NCI-H2081 treated with DMSO at 0.1 percent for 48 hours (cell line): ENCODE measurements at regions not wholly inside any gene's neighbourhood (a gene's known extent, or its start where the extent isn't known, plus 50 kb on each side); places are given as distances from the start of the nearest gene placed in this dataset.
"Not testable (repeated sequence)": the region's sequence is repeated elsewhere in the genome, so short reads cannot be mapped to it uniquely, and the experiment has no call there.

Experiments
- DNase-seq: peaks from one replicate; lab custom pipeline; 2025; lab: John Stamatoyannopoulos, UW

GRCh38 chr2:123359636-123360035 is 665.5 kb upstream of the CNTNAP5 start:
- no peak for DNase-seq

DNA sequence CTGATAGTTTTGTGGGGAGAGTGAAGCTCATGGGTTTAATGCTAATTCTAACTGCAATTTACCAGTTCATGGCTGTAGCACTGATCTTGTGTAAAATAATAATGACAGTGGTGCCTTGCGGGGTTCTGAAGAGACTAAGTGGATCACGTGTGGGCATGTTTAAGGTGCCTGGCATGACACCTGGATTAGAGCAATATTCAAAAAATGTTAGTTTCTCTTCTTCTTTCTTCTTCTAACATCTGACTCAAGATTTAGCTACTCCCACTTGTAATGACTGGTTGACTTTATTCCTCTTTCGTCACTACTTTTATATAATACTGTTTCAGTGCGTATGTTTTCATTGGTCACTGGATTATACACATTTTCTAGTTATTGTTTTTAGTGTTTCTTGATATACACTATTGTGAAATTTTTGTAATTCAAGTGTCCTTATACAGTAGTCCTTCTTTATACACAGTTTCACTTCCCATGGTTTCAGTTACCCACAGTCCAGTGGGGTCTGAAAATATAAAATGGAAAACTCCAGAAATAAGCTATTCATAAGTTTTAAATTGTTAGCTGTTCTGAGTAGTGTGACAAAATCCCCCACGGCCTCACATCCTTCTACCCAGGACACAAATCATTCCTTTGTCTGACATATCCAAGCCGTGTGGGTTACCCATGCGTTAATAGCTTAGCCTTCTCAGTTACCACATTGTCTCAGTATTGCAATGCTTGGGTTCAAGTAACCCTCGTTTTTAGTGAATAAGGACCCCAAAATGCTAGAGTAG is 662.2 kb upstream of the CNTNAP5 start:
- no peak for DNase-seq

DNA sequence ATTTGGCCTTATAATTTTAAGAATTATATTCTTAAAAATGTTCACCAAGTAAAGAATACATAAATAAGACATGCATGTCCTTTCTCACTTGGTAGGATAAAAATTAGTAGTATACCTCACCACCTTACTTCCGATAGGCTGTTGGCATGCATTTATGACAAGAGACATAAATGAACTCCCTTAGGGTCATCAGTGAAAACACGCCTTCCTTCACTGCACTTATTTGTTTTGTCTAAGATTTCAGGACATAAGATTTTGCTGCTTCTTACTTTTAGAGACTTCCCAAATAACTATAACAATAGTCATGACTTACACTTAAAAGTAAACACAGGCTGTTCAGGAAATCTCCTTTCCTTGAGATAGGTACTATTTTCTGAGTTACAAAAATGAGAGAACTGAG is 661.3 kb upstream of the CNTNAP5 start:
- no peak for DNase-seq

- no peak for DNase-seq
Measured at GRCh38 chr2:123364243-123364896, 660.7 kb upstream of the CNTNAP5 start.

DNA sequence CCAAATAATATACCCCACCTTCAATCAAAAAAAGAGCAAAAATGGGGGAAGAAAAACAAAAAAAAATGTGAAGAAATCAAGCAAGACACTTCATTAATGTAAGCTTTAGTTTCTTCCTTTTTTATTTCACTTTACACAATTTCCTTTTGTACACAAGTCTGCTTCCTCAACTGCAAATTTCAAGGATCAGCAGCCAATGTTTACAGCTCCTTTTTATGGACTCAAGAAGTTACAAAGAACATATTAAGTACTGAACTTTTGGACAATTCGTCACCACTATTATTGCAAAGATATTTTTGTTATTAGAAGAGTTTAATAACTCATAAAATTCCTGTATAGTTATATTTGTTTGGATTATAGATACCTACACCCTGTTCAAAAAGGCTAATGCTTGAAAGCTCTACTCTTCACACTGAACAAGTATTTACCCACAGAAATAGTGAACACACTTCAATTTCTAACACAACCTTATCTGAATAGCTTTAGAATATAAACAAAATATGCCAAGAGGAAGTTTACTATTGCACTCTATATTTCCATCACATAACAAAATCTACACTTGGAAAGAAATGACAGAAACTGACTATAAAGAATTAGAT is 658.7 kb upstream of the CNTNAP5 start:
- DNase-seq, result no peak

DNA sequence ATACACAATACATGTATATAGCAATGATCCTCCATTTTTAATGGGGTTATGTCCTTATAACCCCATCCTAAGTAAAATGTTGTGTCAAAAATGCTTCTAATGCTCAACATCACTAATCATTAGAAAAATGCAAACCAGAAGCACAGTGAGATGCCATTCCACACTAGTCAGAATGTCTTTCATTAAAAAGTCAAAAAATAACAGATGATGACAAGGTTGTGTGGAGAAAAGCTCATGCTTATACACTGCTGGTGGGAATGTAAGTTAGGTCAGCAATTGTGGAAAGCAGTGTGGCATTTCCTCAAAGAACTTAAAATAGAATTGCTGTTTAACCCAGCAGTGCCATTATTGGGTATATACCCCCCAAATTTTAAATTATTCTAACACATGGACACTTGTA is 654.9 kb upstream of the CNTNAP5 start:
- DNase-seq, result no peak

DNA sequence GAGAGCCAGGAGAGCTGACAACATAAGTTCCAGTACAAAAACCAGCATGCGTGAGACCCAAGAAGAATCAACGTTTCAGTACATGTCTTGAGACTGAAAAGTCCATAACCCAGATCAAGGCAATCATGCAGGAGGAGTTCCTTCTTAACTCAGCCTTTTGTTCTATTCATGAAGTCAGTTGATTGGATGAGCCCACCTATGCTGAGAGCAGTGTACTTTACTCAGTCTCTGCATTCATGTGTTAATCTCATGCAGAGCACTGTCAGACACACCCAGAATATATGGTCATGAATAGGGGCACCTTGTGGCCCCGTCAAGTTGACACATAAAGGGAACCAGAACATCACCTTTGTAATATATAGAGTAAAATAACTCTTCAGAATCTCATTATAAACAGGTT is 653.6 kb upstream of the CNTNAP5 start:
- DNase-seq, result no peak

DNA sequence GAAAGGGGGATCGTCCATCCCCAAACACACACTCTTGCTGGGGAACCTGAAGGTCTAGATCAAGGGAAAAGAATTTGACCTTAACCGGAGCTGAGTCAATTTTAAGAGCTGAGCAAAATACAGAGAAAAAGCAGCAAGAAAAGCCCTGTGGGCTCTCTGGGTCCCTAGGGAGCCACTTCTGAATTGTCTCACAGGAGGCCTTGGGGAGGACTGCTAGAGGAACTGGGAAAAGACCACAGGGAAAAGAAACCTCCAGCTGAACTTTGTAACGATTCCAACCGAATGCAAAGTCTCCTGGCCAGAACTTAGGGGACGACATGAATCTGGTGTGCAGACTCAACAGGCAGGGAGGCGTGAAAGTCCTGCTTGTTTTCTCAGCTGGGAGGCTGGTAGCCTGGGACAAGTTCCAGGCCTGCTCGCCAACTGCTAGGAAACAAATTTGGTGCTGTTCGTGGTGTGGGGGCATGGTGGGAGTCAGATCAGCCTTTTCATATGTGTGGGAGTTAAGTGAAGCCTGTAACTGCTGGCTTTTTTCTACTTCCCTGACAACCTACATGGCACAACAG is 644.6 kb upstream of the CNTNAP5 start:
- DNase-seq, result no peak

GRCh38 chr2:123415678-123416077 is 609.4 kb upstream of the CNTNAP5 start:
- DNase-seq, result no peak

GRCh38 chr2:123419976-123420375 is 605.1 kb upstream of the CNTNAP5 start:
- DNase-seq, result no peak

- no peak for DNase-seq
Measured at GRCh38 chr2:123434546-123435395, 590.3 kb upstream of the CNTNAP5 start.

- no peak for DNase-seq
Measured at GRCh38 chr2:123438251-123438650, 586.8 kb upstream of the CNTNAP5 start.

DNA sequence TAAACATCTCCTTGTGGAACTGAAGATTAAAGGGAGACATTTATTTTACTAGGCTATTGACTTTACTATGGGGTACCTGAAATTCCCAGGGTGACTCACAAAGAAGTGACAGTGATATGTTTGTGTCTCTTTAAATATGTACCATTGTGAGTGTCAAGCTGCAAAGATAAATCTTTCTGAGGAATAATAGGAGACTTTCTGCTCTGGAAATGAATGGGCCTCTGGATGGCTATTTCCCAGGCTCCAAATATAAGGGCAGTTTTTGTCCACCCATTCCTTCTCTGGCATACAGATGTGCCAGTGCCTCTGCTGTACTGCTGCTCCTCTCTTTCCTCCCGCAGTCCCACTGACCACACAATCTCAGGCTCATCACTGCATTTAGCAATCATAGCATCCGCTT is 586.4 kb upstream of the CNTNAP5 start:
- no peak for DNase-seq

- DNase-seq, result no peak
Measured at GRCh38 chr2:123448801-123449200, 576.3 kb upstream of the CNTNAP5 start.

DNA sequence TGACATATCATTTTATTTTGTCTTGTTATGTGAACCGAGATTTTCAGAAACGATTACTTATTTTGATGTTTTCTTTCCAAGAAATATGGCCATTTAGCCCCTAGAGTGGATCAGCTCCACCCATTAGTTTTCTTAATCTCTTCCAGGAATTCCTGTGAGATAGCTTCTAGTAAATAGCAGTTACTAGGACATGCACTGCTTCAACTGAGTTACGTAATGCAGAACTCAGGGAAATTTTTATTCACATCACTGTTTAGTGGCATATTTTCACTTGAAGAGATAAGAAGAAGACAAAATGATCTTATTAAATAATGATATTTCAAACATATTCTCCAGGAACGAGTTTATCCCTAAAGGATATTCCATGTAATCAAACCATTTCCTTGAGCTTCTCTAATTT is 573.5 kb upstream of the CNTNAP5 start:
- DNase-seq, result no peak

- no peak for DNase-seq
Measured at GRCh38 chr2:123453046-123453700, 571.9 kb upstream of the CNTNAP5 start.

DNA sequence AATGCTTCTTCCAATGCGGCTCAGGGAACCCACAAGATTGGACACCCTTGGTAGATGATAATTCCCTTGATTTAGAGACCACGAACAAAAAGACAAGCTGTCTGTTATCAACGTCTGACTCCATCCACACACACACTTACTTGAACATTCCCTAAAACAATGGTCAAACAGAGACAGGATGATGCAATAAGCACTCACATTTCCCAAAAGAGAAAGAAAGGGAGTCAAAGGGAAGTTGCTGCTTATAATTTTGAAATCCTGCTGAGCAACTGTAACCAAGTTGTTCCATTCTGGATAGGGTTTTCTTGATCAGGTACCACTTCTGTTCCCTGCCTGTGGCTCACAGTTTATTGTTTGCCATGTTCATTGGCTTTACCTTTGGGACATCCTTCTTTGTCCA is 571.3 kb upstream of the CNTNAP5 start:
- no peak for DNase-seq

DNA sequence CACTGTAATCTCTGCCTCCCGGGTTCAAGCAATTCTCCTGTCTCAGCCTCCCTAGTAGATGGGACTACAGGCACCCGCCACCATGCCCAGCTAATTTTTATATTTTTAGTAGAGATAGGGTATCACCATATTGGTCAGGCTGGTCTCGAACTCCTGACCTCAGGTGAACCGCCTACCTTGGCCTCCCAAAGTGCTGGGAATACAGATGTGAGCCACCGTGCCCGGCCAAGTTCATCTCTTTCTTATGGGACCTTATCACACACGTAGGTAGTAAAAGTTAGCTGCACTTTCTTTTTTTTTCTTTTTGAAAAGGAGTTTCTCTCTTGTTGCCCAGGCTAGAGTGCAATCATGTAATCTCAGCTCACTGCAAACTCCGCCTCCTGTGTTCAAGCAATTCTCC is 569.9 kb upstream of the CNTNAP5 start:
- not testable (repeated sequence) for DNase-seq

DNA sequence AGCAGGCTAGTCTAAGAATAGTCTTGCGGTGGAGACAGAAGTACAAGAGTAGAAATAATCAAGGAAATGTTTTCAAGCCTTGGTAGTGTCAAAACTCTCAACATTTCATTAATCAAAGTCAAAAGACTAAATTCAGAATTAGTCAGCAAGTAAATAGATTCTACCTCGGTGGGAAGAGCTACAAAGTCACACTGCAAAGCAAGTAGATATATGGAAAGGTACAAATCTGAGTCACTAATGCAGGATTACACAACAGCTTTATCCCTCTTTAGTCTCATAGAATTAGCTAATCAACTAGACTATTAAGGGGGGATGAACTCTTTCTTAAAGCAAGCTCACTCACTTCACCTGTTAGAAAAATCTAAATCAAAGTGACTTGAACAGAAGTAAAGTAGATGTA is 568.7 kb upstream of the CNTNAP5 start:
- no peak for DNase-seq

DNA sequence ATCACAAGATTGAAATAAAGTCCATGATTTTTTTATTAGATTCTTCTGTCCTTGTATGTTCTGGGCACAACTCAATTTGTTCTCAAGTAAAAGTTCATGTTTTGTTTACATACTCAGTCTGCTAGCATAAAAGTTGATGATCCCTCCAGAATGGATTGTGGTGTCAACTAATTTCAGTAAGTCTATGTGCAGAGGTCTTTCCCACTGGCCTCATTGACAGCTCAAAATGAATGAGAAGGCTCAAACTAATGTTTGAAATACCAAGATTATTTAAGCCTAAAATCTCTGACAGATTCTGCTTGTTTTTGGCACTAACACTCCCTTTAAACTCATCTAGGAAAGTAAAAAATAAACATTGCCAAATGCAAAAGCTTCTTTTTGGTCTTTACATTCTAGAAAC is 561.2 kb upstream of the CNTNAP5 start:
- no peak for DNase-seq

DNA sequence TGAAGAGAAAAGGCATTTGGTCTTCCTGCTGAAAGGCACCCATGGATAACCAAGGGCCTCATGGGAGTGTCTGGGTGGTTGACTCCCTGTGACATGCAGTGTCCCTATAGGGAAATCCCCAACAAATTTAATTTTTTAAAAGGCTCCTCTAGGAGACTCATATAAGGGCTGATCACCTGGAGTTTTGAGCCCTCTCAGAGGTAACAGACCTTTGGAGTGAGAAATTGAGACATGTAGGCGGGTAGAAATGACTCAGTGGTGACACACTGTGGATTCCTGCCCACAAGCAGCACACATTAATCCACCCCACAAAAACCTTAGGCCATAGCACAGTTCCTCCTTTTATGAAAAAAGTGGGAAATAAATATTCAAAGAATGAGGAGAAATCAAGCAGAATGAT is 557.0 kb upstream of the CNTNAP5 start:
- DNase-seq, result no peak

- DNase-seq, result no peak
Measured at GRCh38 chr2:123481406-123481805, 543.7 kb upstream of the CNTNAP5 start.
